ENCODE measurements at regions not wholly inside any gene's neighbourhood (a gene's known extent, or its start where the extent isn't known, plus 50 kb on each side); places are given as distances from the start of the nearest gene placed in this dataset.

DNA sequence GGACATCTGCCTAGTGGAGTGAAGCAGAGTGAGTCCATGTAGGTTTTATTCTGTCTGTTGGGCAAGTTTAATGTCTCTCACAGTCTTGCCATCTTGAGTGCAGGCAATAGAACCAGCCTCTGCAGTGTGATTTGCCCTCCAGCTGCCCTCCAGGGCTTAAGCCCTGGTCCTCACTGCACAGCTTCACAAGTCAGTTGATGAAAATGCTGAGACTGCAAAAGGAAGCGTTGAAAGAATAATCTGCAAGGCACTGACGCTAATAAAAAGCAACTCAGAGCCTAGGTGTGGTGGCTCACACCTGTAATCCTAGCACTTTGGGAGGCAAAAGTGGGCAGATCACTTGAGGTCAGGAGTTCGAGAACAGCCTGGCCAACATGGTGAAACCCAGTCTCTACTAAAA, 54.1 kb upstream of the PHOX2B start (continued):
- TF ChIP-seq, protein P1, sequence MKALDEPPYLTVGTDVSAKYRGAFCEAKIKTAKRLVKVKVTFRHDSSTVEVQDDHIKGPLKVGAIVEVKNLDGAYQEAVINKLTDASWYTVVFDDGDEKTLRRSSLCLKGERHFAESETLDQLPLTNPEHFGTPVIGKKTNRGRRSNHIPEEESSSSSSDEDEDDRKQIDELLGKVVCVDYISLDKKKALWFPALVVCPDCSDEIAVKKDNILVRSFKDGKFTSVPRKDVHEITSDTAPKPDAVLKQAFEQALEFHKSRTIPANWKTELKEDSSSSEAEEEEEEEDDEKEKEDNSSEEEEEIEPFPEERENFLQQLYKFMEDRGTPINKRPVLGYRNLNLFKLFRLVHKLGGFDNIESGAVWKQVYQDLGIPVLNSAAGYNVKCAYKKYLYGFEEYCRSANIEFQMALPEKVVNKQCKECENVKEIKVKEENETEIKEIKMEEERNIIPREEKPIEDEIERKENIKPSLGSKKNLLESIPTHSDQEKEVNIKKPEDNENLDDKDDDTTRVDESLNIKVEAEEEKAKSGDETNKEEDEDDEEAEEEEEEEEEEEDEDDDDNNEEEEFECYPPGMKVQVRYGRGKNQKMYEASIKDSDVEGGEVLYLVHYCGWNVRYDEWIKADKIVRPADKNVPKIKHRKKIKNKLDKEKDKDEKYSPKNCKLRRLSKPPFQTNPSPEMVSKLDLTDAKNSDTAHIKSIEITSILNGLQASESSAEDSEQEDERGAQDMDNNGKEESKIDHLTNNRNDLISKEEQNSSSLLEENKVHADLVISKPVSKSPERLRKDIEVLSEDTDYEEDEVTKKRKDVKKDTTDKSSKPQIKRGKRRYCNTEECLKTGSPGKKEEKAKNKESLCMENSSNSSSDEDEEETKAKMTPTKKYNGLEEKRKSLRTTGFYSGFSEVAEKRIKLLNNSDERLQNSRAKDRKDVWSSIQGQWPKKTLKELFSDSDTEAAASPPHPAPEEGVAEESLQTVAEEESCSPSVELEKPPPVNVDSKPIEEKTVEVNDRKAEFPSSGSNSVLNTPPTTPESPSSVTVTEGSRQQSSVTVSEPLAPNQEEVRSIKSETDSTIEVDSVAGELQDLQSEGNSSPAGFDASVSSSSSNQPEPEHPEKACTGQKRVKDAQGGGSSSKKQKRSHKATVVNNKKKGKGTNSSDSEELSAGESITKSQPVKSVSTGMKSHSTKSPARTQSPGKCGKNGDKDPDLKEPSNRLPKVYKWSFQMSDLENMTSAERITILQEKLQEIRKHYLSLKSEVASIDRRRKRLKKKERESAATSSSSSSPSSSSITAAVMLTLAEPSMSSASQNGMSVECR (CRISPR knock-in tag; IDR thresholded peaks at IDR 0.05; ENCODE audit: borderline replicate concordance) = no peak
- TF ChIP-seq, protein P2, sequence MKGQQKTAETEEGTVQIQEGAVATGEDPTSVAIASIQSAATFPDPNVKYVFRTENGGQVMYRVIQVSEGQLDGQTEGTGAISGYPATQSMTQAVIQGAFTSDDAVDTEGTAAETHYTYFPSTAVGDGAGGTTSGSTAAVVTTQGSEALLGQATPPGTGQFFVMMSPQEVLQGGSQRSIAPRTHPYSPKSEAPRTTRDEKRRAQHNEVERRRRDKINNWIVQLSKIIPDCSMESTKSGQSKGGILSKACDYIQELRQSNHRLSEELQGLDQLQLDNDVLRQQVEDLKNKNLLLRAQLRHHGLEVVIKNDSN (CRISPR knock-in tag; IDR thresholded peaks at IDR 0.05) = no peak
- TF ChIP-seq, protein P3, sequence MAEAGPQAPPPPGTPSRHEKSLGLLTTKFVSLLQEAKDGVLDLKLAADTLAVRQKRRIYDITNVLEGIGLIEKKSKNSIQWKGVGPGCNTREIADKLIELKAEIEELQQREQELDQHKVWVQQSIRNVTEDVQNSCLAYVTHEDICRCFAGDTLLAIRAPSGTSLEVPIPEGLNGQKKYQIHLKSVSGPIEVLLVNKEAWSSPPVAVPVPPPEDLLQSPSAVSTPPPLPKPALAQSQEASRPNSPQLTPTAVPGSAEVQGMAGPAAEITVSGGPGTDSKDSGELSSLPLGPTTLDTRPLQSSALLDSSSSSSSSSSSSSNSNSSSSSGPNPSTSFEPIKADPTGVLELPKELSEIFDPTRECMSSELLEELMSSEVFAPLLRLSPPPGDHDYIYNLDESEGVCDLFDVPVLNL (CRISPR knock-in tag; IDR thresholded peaks at IDR 0.05; ENCODE audit: borderline replicate concordance, low read depth) = no peak
- TF ChIP-seq NFATC4 (CRISPR knock-in tag; IDR thresholded peaks at IDR 0.05) (no peak), TCF7 (CRISPR knock-in tag; IDR thresholded peaks at IDR 0.05; ENCODE audit: low read depth) (no peak), ZBTB21 (CRISPR knock-in tag; IDR thresholded peaks at IDR 0.05; ENCODE audit: borderline replicate concordance) (no peak), SP1 (CRISPR knock-in tag; conservative IDR thresholded peaks at IDR 0.05) (no peak), ZNF671 (CRISPR knock-in tag; IDR thresholded peaks at IDR 0.05) (no peak), GABPB1 (CRISPR knock-in tag; IDR thresholded peaks at IDR 0.05) (no peak), ETV6 (CRISPR knock-in tag; IDR thresholded peaks at IDR 0.05) (no peak)
- TF ChIP-seq, protein P4, sequence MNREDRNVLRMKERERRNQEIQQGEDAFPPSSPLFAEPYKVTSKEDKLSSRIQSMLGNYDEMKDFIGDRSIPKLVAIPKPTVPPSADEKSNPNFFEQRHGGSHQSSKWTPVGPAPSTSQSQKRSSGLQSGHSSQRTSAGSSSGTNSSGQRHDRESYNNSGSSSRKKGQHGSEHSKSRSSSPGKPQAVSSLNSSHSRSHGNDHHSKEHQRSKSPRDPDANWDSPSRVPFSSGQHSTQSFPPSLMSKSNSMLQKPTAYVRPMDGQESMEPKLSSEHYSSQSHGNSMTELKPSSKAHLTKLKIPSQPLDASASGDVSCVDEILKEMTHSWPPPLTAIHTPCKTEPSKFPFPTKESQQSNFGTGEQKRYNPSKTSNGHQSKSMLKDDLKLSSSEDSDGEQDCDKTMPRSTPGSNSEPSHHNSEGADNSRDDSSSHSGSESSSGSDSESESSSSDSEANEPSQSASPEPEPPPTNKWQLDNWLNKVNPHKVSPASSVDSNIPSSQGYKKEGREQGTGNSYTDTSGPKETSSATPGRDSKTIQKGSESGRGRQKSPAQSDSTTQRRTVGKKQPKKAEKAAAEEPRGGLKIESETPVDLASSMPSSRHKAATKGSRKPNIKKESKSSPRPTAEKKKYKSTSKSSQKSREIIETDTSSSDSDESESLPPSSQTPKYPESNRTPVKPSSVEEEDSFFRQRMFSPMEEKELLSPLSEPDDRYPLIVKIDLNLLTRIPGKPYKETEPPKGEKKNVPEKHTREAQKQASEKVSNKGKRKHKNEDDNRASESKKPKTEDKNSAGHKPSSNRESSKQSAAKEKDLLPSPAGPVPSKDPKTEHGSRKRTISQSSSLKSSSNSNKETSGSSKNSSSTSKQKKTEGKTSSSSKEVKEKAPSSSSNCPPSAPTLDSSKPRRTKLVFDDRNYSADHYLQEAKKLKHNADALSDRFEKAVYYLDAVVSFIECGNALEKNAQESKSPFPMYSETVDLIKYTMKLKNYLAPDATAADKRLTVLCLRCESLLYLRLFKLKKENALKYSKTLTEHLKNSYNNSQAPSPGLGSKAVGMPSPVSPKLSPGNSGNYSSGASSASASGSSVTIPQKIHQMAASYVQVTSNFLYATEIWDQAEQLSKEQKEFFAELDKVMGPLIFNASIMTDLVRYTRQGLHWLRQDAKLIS (CRISPR knock-in tag; IDR thresholded peaks at IDR 0.05; ENCODE audit: borderline replicate concordance) = no peak
- TF ChIP-seq, protein P5, sequence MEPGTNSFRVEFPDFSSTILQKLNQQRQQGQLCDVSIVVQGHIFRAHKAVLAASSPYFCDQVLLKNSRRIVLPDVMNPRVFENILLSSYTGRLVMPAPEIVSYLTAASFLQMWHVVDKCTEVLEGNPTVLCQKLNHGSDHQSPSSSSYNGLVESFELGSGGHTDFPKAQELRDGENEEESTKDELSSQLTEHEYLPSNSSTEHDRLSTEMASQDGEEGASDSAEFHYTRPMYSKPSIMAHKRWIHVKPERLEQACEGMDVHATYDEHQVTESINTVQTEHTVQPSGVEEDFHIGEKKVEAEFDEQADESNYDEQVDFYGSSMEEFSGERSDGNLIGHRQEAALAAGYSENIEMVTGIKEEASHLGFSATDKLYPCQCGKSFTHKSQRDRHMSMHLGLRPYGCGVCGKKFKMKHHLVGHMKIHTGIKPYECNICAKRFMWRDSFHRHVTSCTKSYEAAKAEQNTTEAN (CRISPR knock-in tag; IDR thresholded peaks at IDR 0.05) = no peak

DNA sequence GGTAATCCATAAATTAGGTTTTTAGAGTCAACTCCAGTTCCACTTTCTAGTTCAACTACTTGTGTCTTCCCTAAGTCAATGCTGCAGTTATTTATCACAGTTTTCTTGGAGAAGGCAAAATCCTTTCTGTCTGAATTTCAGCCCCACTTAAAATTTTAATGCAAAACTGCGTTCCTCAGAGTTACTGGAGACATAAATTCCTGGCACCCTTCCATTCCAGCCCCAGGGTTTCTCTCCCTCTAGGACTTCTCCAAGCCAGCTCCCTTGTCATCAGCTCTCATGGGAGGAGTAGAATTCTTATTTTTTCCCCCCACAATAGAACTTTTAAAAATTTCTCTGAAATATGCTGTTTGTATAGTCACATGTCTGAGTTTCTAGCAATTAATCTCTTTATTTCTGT, 50.6 kb upstream of the PHOX2B start:
- H3K36me3 Mint-ChIP-seq = no peaks in the 10 kb centered on the region
- H3K27me3 Mint-ChIP-seq (ENCODE audit: low read depth) = peaks cover 12% of the 10 kb centered on the region
- no peak overlapping the region for H3K4me3 Mint-ChIP-seq
- DNase-seq (ENCODE audit: low spot score) (no peak), ATAC-seq (no peak)
- no peak overlapping the region for H3K27ac Mint-ChIP-seq
- peaks cover 14% of the 10 kb centered on the region for H3K9me3 Mint-ChIP-seq
- TF ChIP-seq CBFB (CRISPR knock-in tag; IDR thresholded peaks at IDR 0.05; ENCODE audit: low read depth) (no peak), ZNF219 (CRISPR knock-in tag; IDR thresholded peaks at IDR 0.05; ENCODE audit: borderline replicate concordance) (no peak), TCF7 (CRISPR knock-in tag; IDR thresholded peaks at IDR 0.05; ENCODE audit: low read depth) (no peak), SMAD4 (CRISPR knock-in tag; IDR thresholded peaks at IDR 0.05) (no peak)
- TF ChIP-seq, protein P6, sequence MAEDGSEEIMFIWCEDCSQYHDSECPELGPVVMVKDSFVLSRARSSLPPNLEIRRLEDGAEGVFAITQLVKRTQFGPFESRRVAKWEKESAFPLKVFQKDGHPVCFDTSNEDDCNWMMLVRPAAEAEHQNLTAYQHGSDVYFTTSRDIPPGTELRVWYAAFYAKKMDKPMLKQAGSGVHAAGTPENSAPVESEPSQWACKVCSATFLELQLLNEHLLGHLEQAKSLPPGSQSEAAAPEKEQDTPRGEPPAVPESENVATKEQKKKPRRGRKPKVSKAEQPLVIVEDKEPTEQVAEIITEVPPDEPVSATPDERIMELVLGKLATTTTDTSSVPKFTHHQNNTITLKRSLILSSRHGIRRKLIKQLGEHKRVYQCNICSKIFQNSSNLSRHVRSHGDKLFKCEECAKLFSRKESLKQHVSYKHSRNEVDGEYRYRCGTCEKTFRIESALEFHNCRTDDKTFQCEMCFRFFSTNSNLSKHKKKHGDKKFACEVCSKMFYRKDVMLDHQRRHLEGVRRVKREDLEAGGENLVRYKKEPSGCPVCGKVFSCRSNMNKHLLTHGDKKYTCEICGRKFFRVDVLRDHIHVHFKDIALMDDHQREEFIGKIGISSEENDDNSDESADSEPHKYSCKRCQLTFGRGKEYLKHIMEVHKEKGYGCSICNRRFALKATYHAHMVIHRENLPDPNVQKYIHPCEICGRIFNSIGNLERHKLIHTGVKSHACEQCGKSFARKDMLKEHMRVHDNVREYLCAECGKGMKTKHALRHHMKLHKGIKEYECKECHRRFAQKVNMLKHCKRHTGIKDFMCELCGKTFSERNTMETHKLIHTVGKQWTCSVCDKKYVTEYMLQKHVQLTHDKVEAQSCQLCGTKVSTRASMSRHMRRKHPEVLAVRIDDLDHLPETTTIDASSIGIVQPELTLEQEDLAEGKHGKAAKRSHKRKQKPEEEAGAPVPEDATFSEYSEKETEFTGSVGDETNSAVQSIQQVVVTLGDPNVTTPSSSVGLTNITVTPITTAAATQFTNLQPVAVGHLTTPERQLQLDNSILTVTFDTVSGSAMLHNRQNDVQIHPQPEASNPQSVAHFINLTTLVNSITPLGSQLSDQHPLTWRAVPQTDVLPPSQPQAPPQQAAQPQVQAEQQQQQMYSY (CRISPR knock-in tag; IDR thresholded peaks at IDR 0.05) = 0 out of 2 replicates have a peak, but pooled peaks have one; percentile 48
- ChIA-PET POLR2A (no interaction called here), CTCF (no interaction called here)
- peaks cover 43% of the 10 kb centered on the region for H3K4me1 Mint-ChIP-seq
